Panc1 (cell line): ENCODE measurements at regions not wholly inside any gene's neighbourhood (a gene's known extent, or its start where the extent isn't known, plus 50 kb on each side); places are given as distances from the start of the nearest gene placed in this dataset.

ENCODE experiments used
- ATAC-seq: fragments of 200-7000 bp; cut with Tn5 transposase; 2 replicates; pipeline ENCODE4 v1.9.1; 2020; ENCODE audit warnings: mild to moderate bottlenecking, moderate library complexity
- BruUV-seq: library from RNA; stranded (reverse); fragments of 400-500 nt; replicated peaks from 2 replicates; lab custom pipeline; 2021; lab: Mats Ljungman, UMichigan
- CTCF ChIA-PET: fragments of 300-600 bp; sonication (Branson Sonifier 250); formaldehyde crosslinking; loops from one replicate; lab custom pipeline; 2022; ENCODE audit warnings: antibody characterized with exemption; lab: Charles Lee
- POLR2A ChIA-PET: fragments of 300-600 bp; sonication (Branson Sonifier 250); formaldehyde crosslinking; loops from one replicate; lab custom pipeline; 2022; ENCODE audit warnings: antibody characterized with exemption; lab: Charles Lee
- DNase-seq: peaks from one replicate; pipeline ENCODE4 v3.0.0-alpha.2; 2010; ENCODE audit warnings: low read depth, low spot score
- H3K27ac ChIP-seq: 2 replicates; pipeline ENCODE4 v1.5.1; 2011; ENCODE audit warnings: mild to moderate bottlenecking, low read length, inconsistent platforms
- H3K27me3 ChIP-seq: fragments of 200-500 bp; sonication (Bioruptor generic); 2 replicates; pipeline ENCODE4 v1.6.0; 2014; ENCODE audit warnings: low read length, inconsistent platforms; ENCODE audit not compliant: control insufficient read depth, insufficient read depth
- H3K36me3 ChIP-seq: fragments of 200-500 bp; sonication (Bioruptor generic); 2 replicates; pipeline ENCODE4 v1.5.1; 2014; ENCODE audit warnings: inconsistent platforms, mild to moderate bottlenecking, low read length, moderate library complexity; ENCODE audit not compliant: control insufficient read depth, insufficient read depth
- H3K4me1 ChIP-seq: 2 replicates; pipeline ENCODE4 v1.5.1; 2011; ENCODE audit warnings: inconsistent platforms, mild to moderate bottlenecking, low read length, moderate library complexity; ENCODE audit not compliant: control insufficient read depth, insufficient read depth
- H3K4me3 ChIP-seq, 2 experiments: 2 replicates each; pipeline ENCODE4 v1.5.1; 2011 to 2012; ENCODE audit warnings: low read depth in 2 of 2, low read length in 2 of 2, mild to moderate bottlenecking in 2 of 2, inconsistent platforms in 1 of 2, moderate library complexity in 1 of 2
- H3K9me3 ChIP-seq: fragments of 200-500 bp; sonication (Bioruptor generic); 2 replicates; pipeline ENCODE4 v1.5.1; 2014; ENCODE audit warnings: low read depth, mild to moderate bottlenecking, inconsistent platforms, low read length, moderate library complexity; ENCODE audit not compliant: control insufficient read depth, insufficient read depth
- POLR2AphosphoS5 ChIP-seq: IDR thresholded peaks from 2 replicates; pipeline ENCODE4 v1.6.1; 2012; ENCODE audit warnings: mild to moderate bottlenecking, low read depth, low read length, moderate library complexity
- SIN3A ChIP-seq: IDR thresholded peaks from 2 replicates; pipeline ENCODE4 v1.6.1; 2012; ENCODE audit warnings: low read depth, mild to moderate bottlenecking, low read length, moderate library complexity, borderline replicate concordance; ENCODE audit not compliant: insufficient read depth
- TCF7L2 ChIP-seq: IDR thresholded peaks from 2 replicates; pipeline ENCODE4 v1.6.1; 2011; ENCODE audit warnings: mild to moderate bottlenecking, low read depth, low read length, inconsistent platforms
- in situ Hi-C: cut with HindIII; loops from 2 replicates; pipeline ENCODE4 v1.10.0; 2016; ENCODE audit warnings: low sequenced_read_pairs, low pct_unique_long_range_greater_than_20kb
- intact Hi-C: fragments of 100-400 bp; cut with micrococcal nuclease; formaldehyde crosslinking; loops from one replicate; pipeline ENCODE4 v1.10.0; 2022; ENCODE audit not compliant: unreplicated experiment
- TF ChIP-seq, protein P1 (sequence below), 2 experiments: IDR thresholded peaks; 2 replicates each; pipeline ENCODE4 v1.6.1; 2011 to 2012; ENCODE audit warnings: low read depth in 2 of 2, control low read depth in 1 of 2, low read length in 1 of 2, mild to moderate bottlenecking in 1 of 2, moderate library complexity in 1 of 2; ENCODE audit not compliant: insufficient read depth in 1 of 2
- TF ChIP-seq, protein P2 (sequence below): fragments of 450-650 bp; IDR thresholded peaks from 2 replicates; pipeline ENCODE4 v1.5.1; 2017; ENCODE audit warnings: mild to moderate bottlenecking

DNA sequence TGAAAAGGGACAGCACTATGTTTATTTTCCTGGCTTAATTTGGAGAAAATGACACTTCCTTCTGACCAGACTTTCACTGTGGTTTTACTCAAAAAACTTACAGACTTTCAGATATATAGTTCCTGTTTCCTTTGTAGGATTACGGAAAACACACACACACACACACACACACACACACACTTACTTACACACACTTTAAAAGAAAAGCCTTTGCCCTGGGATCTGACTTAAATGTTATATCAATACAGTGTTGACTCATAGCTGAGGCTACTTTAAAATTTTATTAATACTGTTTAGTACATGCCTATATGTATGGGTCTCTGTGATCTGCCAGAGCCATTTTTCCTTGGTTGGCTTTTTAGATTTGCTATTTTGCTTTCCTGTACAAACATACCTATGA lies 758.3 kb downstream of the DNAH5 start:
- Histone ChIP-seq H3K27ac (no peak overlapping the region), H3K9me3 (no peaks in the 10 kb centered on the region), H3K4me1 (no peaks in the 10 kb centered on the region), H3K36me3 (no peaks in the 10 kb centered on the region), H3K4me3 (no peak overlapping the region), H3K27me3 (no peaks in the 10 kb centered on the region)
- no peak for TF ChIP-seq POLR2AphosphoS5
- ChIA-PET CTCF (no interaction called here), POLR2A (no interaction called here)
- no peak for ATAC-seq
- no TSS peak for BruUV-seq
- in situ Hi-C loops (no loop called here), intact Hi-C loops (no loop called here)
- DNase-seq: no peak

DNA sequence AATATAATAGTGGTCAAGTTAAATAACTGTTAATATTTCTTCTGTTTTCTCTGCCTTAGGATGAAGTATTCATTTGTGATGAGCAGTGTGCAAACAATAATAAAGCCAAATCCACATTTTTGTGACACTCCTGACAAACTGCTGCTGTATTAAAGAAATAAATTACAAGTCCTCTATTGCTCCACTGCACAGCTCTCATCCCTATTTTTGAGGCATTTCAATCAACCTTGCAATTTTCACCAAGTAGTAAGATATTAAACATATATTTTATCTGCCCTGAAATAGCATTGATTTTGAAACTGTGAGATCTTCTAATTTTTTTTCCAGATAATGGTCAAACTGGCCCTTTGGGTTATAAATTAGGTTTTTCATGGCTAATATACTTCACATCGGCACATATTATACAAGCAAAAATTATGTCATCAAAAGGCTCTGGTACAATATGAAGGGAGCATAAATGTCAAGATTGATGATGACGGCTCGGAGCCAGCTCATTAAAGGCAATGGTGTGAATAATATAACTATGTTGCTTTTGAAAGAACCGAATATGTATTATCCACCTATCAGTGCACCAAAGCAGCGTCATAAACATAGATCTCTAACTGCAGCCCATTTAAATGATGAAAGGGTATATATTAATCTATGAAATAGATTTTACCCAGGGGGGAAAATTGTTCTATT lies 764.9 kb downstream of the DNAH5 start:
- ATAC-seq: no peak
- intact Hi-C loops: no loop called here
- BruUV-seq: no TSS peak
- POLR2A ChIA-PET: no interaction called here
- CTCF ChIA-PET: no interaction called here
- no peak for TF ChIP-seq POLR2AphosphoS5
- no peak for TF ChIP-seq SIN3A
- TF ChIP-seq, protein P1, sequence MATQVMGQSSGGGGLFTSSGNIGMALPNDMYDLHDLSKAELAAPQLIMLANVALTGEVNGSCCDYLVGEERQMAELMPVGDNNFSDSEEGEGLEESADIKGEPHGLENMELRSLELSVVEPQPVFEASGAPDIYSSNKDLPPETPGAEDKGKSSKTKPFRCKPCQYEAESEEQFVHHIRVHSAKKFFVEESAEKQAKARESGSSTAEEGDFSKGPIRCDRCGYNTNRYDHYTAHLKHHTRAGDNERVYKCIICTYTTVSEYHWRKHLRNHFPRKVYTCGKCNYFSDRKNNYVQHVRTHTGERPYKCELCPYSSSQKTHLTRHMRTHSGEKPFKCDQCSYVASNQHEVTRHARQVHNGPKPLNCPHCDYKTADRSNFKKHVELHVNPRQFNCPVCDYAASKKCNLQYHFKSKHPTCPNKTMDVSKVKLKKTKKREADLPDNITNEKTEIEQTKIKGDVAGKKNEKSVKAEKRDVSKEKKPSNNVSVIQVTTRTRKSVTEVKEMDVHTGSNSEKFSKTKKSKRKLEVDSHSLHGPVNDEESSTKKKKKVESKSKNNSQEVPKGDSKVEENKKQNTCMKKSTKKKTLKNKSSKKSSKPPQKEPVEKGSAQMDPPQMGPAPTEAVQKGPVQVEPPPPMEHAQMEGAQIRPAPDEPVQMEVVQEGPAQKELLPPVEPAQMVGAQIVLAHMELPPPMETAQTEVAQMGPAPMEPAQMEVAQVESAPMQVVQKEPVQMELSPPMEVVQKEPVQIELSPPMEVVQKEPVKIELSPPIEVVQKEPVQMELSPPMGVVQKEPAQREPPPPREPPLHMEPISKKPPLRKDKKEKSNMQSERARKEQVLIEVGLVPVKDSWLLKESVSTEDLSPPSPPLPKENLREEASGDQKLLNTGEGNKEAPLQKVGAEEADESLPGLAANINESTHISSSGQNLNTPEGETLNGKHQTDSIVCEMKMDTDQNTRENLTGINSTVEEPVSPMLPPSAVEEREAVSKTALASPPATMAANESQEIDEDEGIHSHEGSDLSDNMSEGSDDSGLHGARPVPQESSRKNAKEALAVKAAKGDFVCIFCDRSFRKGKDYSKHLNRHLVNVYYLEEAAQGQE (IDR thresholded peaks at IDR 0.05; ENCODE audit: insufficient read depth in 1 of 2, low read depth in 2 of 2, low read length in 1 of 2): no peak
- TF ChIP-seq TCF7L2: no peak
- TF ChIP-seq, protein P2, sequence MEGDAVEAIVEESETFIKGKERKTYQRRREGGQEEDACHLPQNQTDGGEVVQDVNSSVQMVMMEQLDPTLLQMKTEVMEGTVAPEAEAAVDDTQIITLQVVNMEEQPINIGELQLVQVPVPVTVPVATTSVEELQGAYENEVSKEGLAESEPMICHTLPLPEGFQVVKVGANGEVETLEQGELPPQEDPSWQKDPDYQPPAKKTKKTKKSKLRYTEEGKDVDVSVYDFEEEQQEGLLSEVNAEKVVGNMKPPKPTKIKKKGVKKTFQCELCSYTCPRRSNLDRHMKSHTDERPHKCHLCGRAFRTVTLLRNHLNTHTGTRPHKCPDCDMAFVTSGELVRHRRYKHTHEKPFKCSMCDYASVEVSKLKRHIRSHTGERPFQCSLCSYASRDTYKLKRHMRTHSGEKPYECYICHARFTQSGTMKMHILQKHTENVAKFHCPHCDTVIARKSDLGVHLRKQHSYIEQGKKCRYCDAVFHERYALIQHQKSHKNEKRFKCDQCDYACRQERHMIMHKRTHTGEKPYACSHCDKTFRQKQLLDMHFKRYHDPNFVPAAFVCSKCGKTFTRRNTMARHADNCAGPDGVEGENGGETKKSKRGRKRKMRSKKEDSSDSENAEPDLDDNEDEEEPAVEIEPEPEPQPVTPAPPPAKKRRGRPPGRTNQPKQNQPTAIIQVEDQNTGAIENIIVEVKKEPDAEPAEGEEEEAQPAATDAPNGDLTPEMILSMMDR: no peak
- in situ Hi-C loops: no loop called here
- Histone ChIP-seq H3K4me3 (no peak overlapping the region), H3K36me3 (no peaks in the 10 kb centered on the region), H3K9me3 (no peaks in the 10 kb centered on the region), H3K4me1 (no peaks in the 10 kb centered on the region), H3K27me3 (no peaks in the 10 kb centered on the region), H3K27ac (no peak overlapping the region)
- DNase-seq: no peak

DNA sequence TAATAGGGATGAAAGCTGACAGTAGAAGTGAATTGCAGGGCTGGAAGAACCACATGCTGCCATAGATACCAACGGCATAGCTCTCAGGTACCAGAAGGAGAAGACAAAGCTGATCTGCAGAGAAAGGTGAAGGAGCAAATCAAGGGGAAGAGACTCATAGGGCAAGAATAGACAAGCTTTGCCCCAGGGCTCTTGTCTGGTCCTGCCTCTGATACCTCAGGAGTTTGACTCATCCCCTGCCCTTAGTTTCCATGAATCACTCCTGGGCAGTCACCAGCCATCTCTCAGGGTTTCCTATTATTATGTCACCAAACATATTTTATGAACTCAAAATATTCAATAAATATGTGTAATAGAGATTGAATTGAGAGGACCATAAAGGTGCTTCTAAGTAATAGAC lies 800.9 kb downstream of the DNAH5 start:
- no peak for ATAC-seq
- no peak for TF ChIP-seq SIN3A
- TF ChIP-seq, protein P1 (IDR thresholded peaks at IDR 0.05; ENCODE audit: insufficient read depth in 1 of 2, low read depth in 2 of 2, low read length in 1 of 2): no peak
- TF ChIP-seq, protein P2: no peak
- no peak for TF ChIP-seq TCF7L2
- TF ChIP-seq POLR2AphosphoS5: no peak
- ChIA-PET POLR2A (interaction anchor here (0.6 kb wide), 1 partner anchor 181 kb away, joined by 3 read pairs; no protein-coding TSS in a partner anchor), CTCF (no interaction called here)
- intact Hi-C loops: no loop called here
- H3K4me1 ChIP-seq: no peaks in the 10 kb centered on the region
- H3K4me3 ChIP-seq: no peak overlapping the region
- H3K36me3 ChIP-seq: no peaks in the 10 kb centered on the region
- no peak for DNase-seq
- no peak overlapping the region for H3K27ac ChIP-seq
- BruUV-seq: no TSS peak
- H3K27me3 ChIP-seq: no peaks in the 10 kb centered on the region
- H3K9me3 ChIP-seq: no peaks in the 10 kb centered on the region
- in situ Hi-C loops: no loop called here
